Neural progenitor cell (in vitro differentiated cells): ENCODE measurements at regions not wholly inside any gene's neighbourhood (a gene's known extent, or its start where the extent isn't known, plus 50 kb on each side); places are given as distances from the start of the nearest gene placed in this dataset.

Experiments used
- DNase-seq: peaks from one replicate; pipeline ENCODE4 v3.0.0-alpha.2; 2016; ENCODE audit warnings: low spot score
- H2AFZ ChIP-seq: fragments of 200-600 bp; sonication (generic); replicated peaks from 2 replicates; pipeline ENCODE4 v1.6.1; 2016; ENCODE audit warnings: antibody characterized with exemption
- H3F3A ChIP-seq: fragments of 200-600 bp; sonication (generic); 2 replicates; pipeline ENCODE4 v1.6.1; 2016; ENCODE audit warnings: antibody characterized with exemption, low read depth
- H3K27ac ChIP-seq: fragments of 200-600 bp; sonication (generic); 2 replicates; pipeline ENCODE4 v1.5.1; 2016; ENCODE audit warnings: mild to moderate bottlenecking
- H3K27me3 ChIP-seq: fragments of 200-600 bp; sonication (generic); 2 replicates; pipeline ENCODE4 v1.6.1; 2016; ENCODE audit warnings: mild to moderate bottlenecking, moderate library complexity
- H3K36me3 ChIP-seq: fragments of 200-600 bp; sonication (generic); 2 replicates; pipeline ENCODE4 v1.5.1; 2016
- H3K4me1 ChIP-seq: fragments of 200-600 bp; sonication (generic); 2 replicates; pipeline ENCODE4 v1.6.1; 2016; ENCODE audit warnings: mixed run types
- H3K4me2 ChIP-seq: fragments of 200-600 bp; sonication (generic); 2 replicates; pipeline ENCODE4 v1.6.1; 2016
- H3K4me3 ChIP-seq: fragments of 200-600 bp; sonication (generic); 2 replicates; pipeline ENCODE4 v1.5.1; 2016
- H3K79me2 ChIP-seq: fragments of 200-600 bp; sonication (generic); 2 replicates; pipeline ENCODE4 v1.6.1; 2016; ENCODE audit warnings: low read depth
- H3K9ac ChIP-seq: fragments of 200-600 bp; sonication (generic); 2 replicates; pipeline ENCODE4 v1.6.1; 2016
- H3K9me3 ChIP-seq: fragments of 200-600 bp; sonication (generic); 2 replicates; pipeline ENCODE4 v1.5.1; 2016; ENCODE audit warnings: low read depth
- H4K20me1 ChIP-seq: fragments of 200-600 bp; sonication (generic); 2 replicates; pipeline ENCODE4 v1.6.1; 2016; ENCODE audit warnings: low read depth
- H3K27ac Mint-ChIP-seq: 3 replicates; pipeline ENCODE4 v1.8.0; 2021; ENCODE audit warnings: mixed read lengths
- H3K27me3 Mint-ChIP-seq: 2 replicates; pipeline ENCODE4 v1.8.0; 2022; ENCODE audit warnings: low read depth, mild to moderate bottlenecking, inconsistent platforms, moderate library complexity, mixed read lengths; ENCODE audit not compliant: insufficient read depth
- H3K36me3 Mint-ChIP-seq: 3 replicates; pipeline ENCODE4 v1.8.0; 2021; ENCODE audit warnings: mixed read lengths
- H3K4me1 Mint-ChIP-seq: 3 replicates; pipeline ENCODE4 v1.8.0; 2021; ENCODE audit warnings: mixed read lengths
- H3K4me3 Mint-ChIP-seq: 3 replicates; pipeline ENCODE4 v1.8.0; 2021; ENCODE audit warnings: mild to moderate bottlenecking, moderate library complexity, mixed read lengths
- H3K9me3 Mint-ChIP-seq: 3 replicates; pipeline ENCODE4 v1.8.0; 2020; ENCODE audit warnings: mixed read lengths
- EZH2 ChIP-seq: fragments of 200-600 bp; sonication (generic); IDR thresholded peaks from 2 replicates; pipeline ENCODE4 v1.6.1; 2017; ENCODE audit warnings: antibody characterized with exemption, mild to moderate bottlenecking, moderate library complexity
- EZH2phosphoT487 ChIP-seq: fragments of 200-600 bp; sonication (generic); IDR thresholded peaks from 2 replicates; pipeline ENCODE4 v1.6.1; 2017; ENCODE audit warnings: antibody characterized with exemption
- TF ChIP-seq, protein P1 (sequence below): fragments of 200-600 bp; sonication (generic); IDR thresholded peaks from 2 replicates; pipeline ENCODE4 v1.5.1; 2017; ENCODE audit warnings: antibody characterized with exemption, mild to moderate bottlenecking

DNA sequence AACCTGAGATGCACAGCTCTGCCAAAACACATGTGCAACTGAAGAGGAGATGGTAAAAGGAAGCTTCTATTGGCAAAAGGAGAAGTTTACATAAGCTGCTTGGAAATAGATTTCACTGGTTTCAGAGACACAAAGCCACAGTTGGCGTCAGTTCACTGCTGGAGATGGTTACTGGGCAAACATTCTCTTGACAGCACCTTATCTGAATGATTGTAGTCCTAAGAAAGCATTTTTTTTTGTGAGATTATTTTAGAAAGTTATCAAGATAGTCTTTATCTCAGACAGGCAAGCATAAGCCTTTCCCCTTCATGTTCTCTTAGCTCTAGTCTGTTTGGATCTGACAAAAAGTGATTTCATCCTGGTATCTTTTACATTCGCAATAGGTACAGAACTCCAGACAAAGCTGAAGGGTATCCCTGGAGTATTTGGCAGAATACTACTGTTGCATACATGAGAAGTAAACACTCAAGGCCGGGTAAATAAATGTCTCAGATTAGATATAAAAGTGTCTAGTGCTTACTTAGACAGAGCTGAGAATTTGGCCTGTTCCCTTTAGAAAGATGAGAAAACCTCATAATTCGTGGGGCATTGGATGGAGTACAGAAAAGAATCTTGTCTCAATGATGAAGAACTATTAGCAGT lies 1668.0 kb upstream of the NUDT12 start:
- Histone ChIP-seq H3K27me3 (no peaks in the 10 kb centered on the region), H3K4me2 (no peak overlapping the region), H3K9ac (no peak overlapping the region), H3K9me3 (no peaks in the 10 kb centered on the region), H3K4me3 (no peak overlapping the region), H3K36me3 (no peaks in the 10 kb centered on the region), H3K79me2 (no peaks in the 10 kb centered on the region), H3K27ac (no peak overlapping the region), H3K4me1 (no peaks in the 10 kb centered on the region), H3F3A (no peaks in the 10 kb centered on the region), H4K20me1 (no peaks in the 10 kb centered on the region), H2AFZ (peak overlapping the region; percentile 76)
- H3K9me3 Mint-ChIP-seq, result no peaks in the 10 kb centered on the region
- H3K27ac Mint-ChIP-seq, result no peak overlapping the region
- no peaks in the 10 kb centered on the region for H3K4me1 Mint-ChIP-seq
- H3K27me3 Mint-ChIP-seq, result no peaks in the 10 kb centered on the region
- TF ChIP-seq, protein P1, sequence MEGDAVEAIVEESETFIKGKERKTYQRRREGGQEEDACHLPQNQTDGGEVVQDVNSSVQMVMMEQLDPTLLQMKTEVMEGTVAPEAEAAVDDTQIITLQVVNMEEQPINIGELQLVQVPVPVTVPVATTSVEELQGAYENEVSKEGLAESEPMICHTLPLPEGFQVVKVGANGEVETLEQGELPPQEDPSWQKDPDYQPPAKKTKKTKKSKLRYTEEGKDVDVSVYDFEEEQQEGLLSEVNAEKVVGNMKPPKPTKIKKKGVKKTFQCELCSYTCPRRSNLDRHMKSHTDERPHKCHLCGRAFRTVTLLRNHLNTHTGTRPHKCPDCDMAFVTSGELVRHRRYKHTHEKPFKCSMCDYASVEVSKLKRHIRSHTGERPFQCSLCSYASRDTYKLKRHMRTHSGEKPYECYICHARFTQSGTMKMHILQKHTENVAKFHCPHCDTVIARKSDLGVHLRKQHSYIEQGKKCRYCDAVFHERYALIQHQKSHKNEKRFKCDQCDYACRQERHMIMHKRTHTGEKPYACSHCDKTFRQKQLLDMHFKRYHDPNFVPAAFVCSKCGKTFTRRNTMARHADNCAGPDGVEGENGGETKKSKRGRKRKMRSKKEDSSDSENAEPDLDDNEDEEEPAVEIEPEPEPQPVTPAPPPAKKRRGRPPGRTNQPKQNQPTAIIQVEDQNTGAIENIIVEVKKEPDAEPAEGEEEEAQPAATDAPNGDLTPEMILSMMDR, result no peak
- no peak for TF ChIP-seq EZH2
- no peak for TF ChIP-seq EZH2phosphoT487
- H3K4me3 Mint-ChIP-seq, result no peak overlapping the region
- H3K36me3 Mint-ChIP-seq, result no peaks in the 10 kb centered on the region
- DNase-seq, result no peak

- Mint-ChIP-seq H3K9me3 (peaks cover 4% of the 10 kb centered on the region), H3K36me3 (no peaks in the 10 kb centered on the region), H3K27ac (no peak overlapping the region), H3K27me3 (no peaks in the 10 kb centered on the region), H3K4me1 (peaks cover 9% of the 10 kb centered on the region), H3K4me3 (no peak overlapping the region)
- Histone ChIP-seq H3K36me3 (no peaks in the 10 kb centered on the region), H3F3A (no peaks in the 10 kb centered on the region), H3K9me3 (no peaks in the 10 kb centered on the region), H3K27me3 (no peaks in the 10 kb centered on the region), H3K4me2 (no peak overlapping the region), H2AFZ (no peak overlapping the region), H3K4me3 (no peak overlapping the region), H3K9ac (no peak overlapping the region), H3K79me2 (no peaks in the 10 kb centered on the region), H3K27ac (no peak overlapping the region), H3K4me1 (peaks cover 10% of the 10 kb centered on the region), H4K20me1 (no peaks in the 10 kb centered on the region)
- no peak for TF ChIP-seq EZH2phosphoT487
- peak; percentile 3 for DNase-seq
Observed at GRCh38 chr5:105218018-105218417, 1655.4 kb upstream of the NUDT12 start.

DNA sequence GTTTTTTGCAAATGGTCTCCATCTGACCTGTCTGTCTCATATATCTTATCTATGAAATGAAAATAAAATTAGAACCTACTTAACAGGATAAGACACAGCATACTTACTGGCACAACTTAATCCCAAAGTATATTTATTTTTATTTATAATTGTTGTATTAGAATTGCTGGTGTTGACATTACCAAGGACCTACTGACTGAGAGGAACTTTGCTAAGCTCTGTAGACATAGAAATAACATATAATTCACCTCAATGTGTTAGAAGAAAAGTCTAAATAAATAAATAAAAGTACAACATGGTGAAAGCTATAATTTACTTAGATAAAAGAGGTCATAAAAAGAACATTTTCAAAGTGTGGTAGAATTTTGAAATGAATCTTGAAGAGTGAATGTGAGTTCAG lies 1650.5 kb upstream of the NUDT12 start:
- H3F3A ChIP-seq, result no peaks in the 10 kb centered on the region
- no peak overlapping the region for H3K9ac ChIP-seq
- H3K4me3 Mint-ChIP-seq, result no peak overlapping the region
- no peak overlapping the region for H3K4me2 ChIP-seq
- no peaks in the 10 kb centered on the region for H3K36me3 ChIP-seq
- no peak for DNase-seq
- H3K4me3 ChIP-seq, result no peak overlapping the region
- peaks cover 4% of the 10 kb centered on the region for H3K27me3 Mint-ChIP-seq
- H3K4me1 Mint-ChIP-seq, result peaks cover 10% of the 10 kb centered on the region
- TF ChIP-seq EZH2phosphoT487 (no peak), EZH2 (no peak)
- TF ChIP-seq, protein P1, result no peak
- H3K4me1 ChIP-seq, result peaks cover under 1% of the 10 kb centered on the region
- H4K20me1 ChIP-seq, result no peaks in the 10 kb centered on the region
- H2AFZ ChIP-seq, result no peak overlapping the region
- H3K9me3 ChIP-seq, result no peaks in the 10 kb centered on the region
- no peaks in the 10 kb centered on the region for H3K79me2 ChIP-seq
- no peaks in the 10 kb centered on the region for H3K27me3 ChIP-seq
- no peak overlapping the region for H3K27ac ChIP-seq
- H3K36me3 Mint-ChIP-seq, result no peaks in the 10 kb centered on the region
- H3K9me3 Mint-ChIP-seq, result no peaks in the 10 kb centered on the region
- no peak overlapping the region for H3K27ac Mint-ChIP-seq

DNA sequence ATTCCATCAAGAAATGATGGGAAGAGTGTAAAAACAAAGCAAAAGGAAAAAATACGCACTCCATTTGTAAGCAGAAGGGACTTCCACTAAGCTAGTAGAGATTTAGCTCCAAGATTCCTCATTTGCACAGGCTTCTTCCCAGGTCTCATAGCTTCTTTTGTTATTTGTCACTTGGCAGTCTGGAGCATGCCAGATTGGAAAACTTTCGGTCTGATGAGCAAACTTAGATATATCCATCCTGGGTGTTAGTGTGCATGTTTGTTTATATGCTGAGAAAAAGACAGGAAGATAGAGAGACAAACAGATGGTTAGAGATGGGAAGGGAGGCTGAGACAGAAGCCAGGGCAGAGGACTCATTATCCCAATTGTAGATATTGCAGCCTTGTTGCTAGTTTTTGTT lies 1644.5 kb upstream of the NUDT12 start:
- H3K27ac ChIP-seq, result no peak overlapping the region
- H3K4me3 Mint-ChIP-seq, result no peak overlapping the region
- peak; percentile 6 for DNase-seq
- H3K27ac Mint-ChIP-seq, result no peak overlapping the region
- no peaks in the 10 kb centered on the region for H3F3A ChIP-seq
- H3K4me3 ChIP-seq, result no peak overlapping the region
- TF ChIP-seq, protein P1, result no peak
- TF ChIP-seq EZH2phosphoT487 (no peak), EZH2 (no peak)
- H3K79me2 ChIP-seq, result no peaks in the 10 kb centered on the region
- H3K36me3 ChIP-seq, result no peaks in the 10 kb centered on the region
- peaks cover 4% of the 10 kb centered on the region for H3K27me3 Mint-ChIP-seq
- no peaks in the 10 kb centered on the region for H3K9me3 Mint-ChIP-seq
- no peaks in the 10 kb centered on the region for H4K20me1 ChIP-seq
- H3K4me1 Mint-ChIP-seq, result peaks cover 7% of the 10 kb centered on the region
- no peaks in the 10 kb centered on the region for H3K9me3 ChIP-seq
- H3K4me1 ChIP-seq, result peaks cover 6% of the 10 kb centered on the region
- H3K36me3 Mint-ChIP-seq, result no peaks in the 10 kb centered on the region
- H3K27me3 ChIP-seq, result no peaks in the 10 kb centered on the region
- no peak overlapping the region for H3K4me2 ChIP-seq
- no peak overlapping the region for H3K9ac ChIP-seq
- H2AFZ ChIP-seq, result peak overlapping the region; percentile 31
